T-cell (primary cell): ENCODE measurements at regions not wholly inside any gene's neighbourhood (a gene's known extent, or its start where the extent isn't known, plus 50 kb on each side); places are given as distances from the start of the nearest gene placed in this dataset.
"Not testable (repeated sequence)": the region's sequence is repeated elsewhere in the genome, so short reads cannot be mapped to it uniquely, and the experiment has no call there.

Experiments
- ATAC-seq, 4 experiments: fragments of 200-7000 bp in 3 of 4; fragments of 150-1000 bp in 1 of 4; cut with Tn5 transposase; replicated peaks in 1 of 4; 1 replicate in 3 of 4; 2 replicates in 1 of 4; pipeline ENCODE4 v1.10.0; 2021; ENCODE audit warnings: moderate library complexity in 3 of 4, mild to moderate bottlenecking in 2 of 4, moderate number of reproducible peaks in 1 of 4
- CTCF ChIA-PET, 2 donors: fragments of 300-600 bp; sonication (Branson Sonifier 250); formaldehyde crosslinking; loops; one replicate each; lab custom pipeline; 2022; ENCODE audit warnings: antibody characterized with exemption in 2 of 2; lab: Charles Lee
- POLR2A ChIA-PET, 2 donors: fragments of 300-600 bp; sonication (Branson Sonifier 250); formaldehyde crosslinking; loops; one replicate each; lab custom pipeline; 2022; ENCODE audit warnings: antibody characterized with exemption in 2 of 2; lab: Charles Lee
- DNase-seq, 35 experiments: peaks; one replicate each; pipeline versions ENCODE4 v3.0.0 to v3.0.0-alpha.2; 2013 to 2023
- H3K27ac ChIP-seq: one replicate; pipeline ENCODE4 v1.5.1; 2013; ENCODE audit warnings: low read length
- H3K27me3 ChIP-seq, 2 experiments: replicated peaks in 1 of 2; 1 replicate in 1 of 2; 2 replicates in 1 of 2; pipeline versions ENCODE4 v1.6.1 to v1.7.0; 2013; ENCODE audit warnings: low read length in 1 of 2, mixed read lengths in 1 of 2; ENCODE audit not compliant: control insufficient read depth in 2 of 2, insufficient read depth in 2 of 2; ENCODE audit errors: extremely low read depth in 1 of 2
- H3K36me3 ChIP-seq, 2 donors: 1 replicate in 1 of 2; 2 replicates in 1 of 2; pipeline versions ENCODE4 v1.6.1 to v1.7.0; 2013; ENCODE audit warnings: low read length in 1 of 2; ENCODE audit not compliant: control insufficient read depth in 2 of 2, insufficient read depth in 1 of 2; ENCODE audit errors: extremely low read depth in 1 of 2
- H3K4me1 ChIP-seq, 2 experiments: 1 replicate in 1 of 2; 2 replicates in 1 of 2; pipeline versions ENCODE4 v1.6.1 to v1.7.0; 2013; ENCODE audit warnings: low read length in 2 of 2, mixed read lengths in 1 of 2; ENCODE audit not compliant: insufficient read depth in 2 of 2, control insufficient read depth in 1 of 2; ENCODE audit errors: extremely low read depth in 1 of 2
- H3K4me3 ChIP-seq, 2 donors: 1 replicate in 1 of 2; 2 replicates in 1 of 2; pipeline versions ENCODE4 v1.5.1 to v1.7.0; 2013; ENCODE audit warnings: mild to moderate bottlenecking in 2 of 2, low read length in 1 of 2, moderate library complexity in 1 of 2; ENCODE audit not compliant: control insufficient read depth in 1 of 2; ENCODE audit errors: extremely low read depth in 1 of 2
- H3K9me3 ChIP-seq: 2 replicates; pipeline ENCODE4 v1.7.0; 2013
- H3K27ac Mint-ChIP-seq, 2 donors: one replicate each; pipeline ENCODE4 v1.8.0; 2020 to 2021; ENCODE audit warnings: mild to moderate bottlenecking in 2 of 2, mixed read lengths in 2 of 2
- H3K27me3 Mint-ChIP-seq, 2 donors: one replicate each; pipeline ENCODE4 v1.8.0; 2021 to 2022; ENCODE audit warnings: mixed read lengths in 2 of 2
- H3K36me3 Mint-ChIP-seq: one replicate; pipeline ENCODE4 v1.8.0; 2021; ENCODE audit warnings: mixed read lengths
- H3K4me1 Mint-ChIP-seq, 3 donors: one replicate each; pipeline ENCODE4 v1.8.0; 2020 to 2022; ENCODE audit warnings: mixed read lengths in 3 of 3, mild to moderate bottlenecking in 1 of 3
- H3K4me3 Mint-ChIP-seq, 3 donors: one replicate each; pipeline ENCODE4 v1.8.0; 2020 to 2022; ENCODE audit warnings: mild to moderate bottlenecking in 3 of 3, mixed read lengths in 3 of 3, moderate library complexity in 3 of 3
- H3K9me3 Mint-ChIP-seq, 3 donors: one replicate each; pipeline ENCODE4 v1.8.0; 2020 to 2022; ENCODE audit warnings: mixed read lengths in 3 of 3
- WGBS: methylation state at CpG from one replicate; pipeline ENCODE4 v1.1.5; 2013; ENCODE audit warnings: missing lambda C conversion rate; ENCODE audit not compliant: insufficient coverage; 5-methylcytosine and 5-hydroxymethylcytosine counted together

GRCh38 chr10:32141018-32141807, 85.0 kb upstream of the KIF5B start:
- Histone ChIP-seq H3K4me3 (no peak overlapping the region), H3K36me3 (no peaks in the 10 kb centered on the region), H3K27ac (no peak overlapping the region), H3K27me3 (no peaks in the 10 kb centered on the region), H3K4me1 (no peaks in the 10 kb centered on the region), H3K9me3 (no peaks in the 10 kb centered on the region)
- ChIA-PET POLR2A (interaction anchor here in 1 of 2 donors (0.6 kb wide), 2 partner anchors 249 to 282 kb away, joined by 3 read pairs; no protein-coding TSS in a partner anchor), CTCF (no interaction called here)
- ATAC-seq (no peak), DNase-seq (no peak)
- Mint-ChIP-seq H3K36me3 (no peaks in the 10 kb centered on the region), H3K9me3 (no peaks in the 10 kb centered on the region), H3K27me3 (no peaks in the 10 kb centered on the region), H3K27ac (no peak overlapping the region), H3K4me1 (peaks cover 0 to 2% (median 0%) of the 10 kb centered on the region in 3 donors), H3K4me3 (no peak overlapping the region)
- 100% methylated on average over 1 of the region's 12 CpGs for WGBS

GRCh38 chr10:32140403-32140802, 84.2 kb upstream of the KIF5B start:
- no peaks in the 10 kb centered on the region for H3K27me3 ChIP-seq
- H3K4me1 Mint-ChIP-seq: peaks cover 0 to 2% (median 0%) of the 10 kb centered on the region in 3 donors
- no peak overlapping the region for H3K4me3 ChIP-seq
- H3K27ac ChIP-seq: no peak overlapping the region
- no peak for DNase-seq
- no peaks in the 10 kb centered on the region for H3K9me3 ChIP-seq
- H3K27ac Mint-ChIP-seq: no peak overlapping the region
- no peaks in the 10 kb centered on the region for H3K9me3 Mint-ChIP-seq
- ChIA-PET POLR2A (no interaction called here), CTCF (no interaction called here)
- WGBS: 100% methylated on average over 3 of the region's 4 CpGs
- ATAC-seq: no peak
- H3K27me3 Mint-ChIP-seq: no peaks in the 10 kb centered on the region
- no peaks in the 10 kb centered on the region for H3K4me1 ChIP-seq
- H3K4me3 Mint-ChIP-seq: no peak overlapping the region
- no peaks in the 10 kb centered on the region for H3K36me3 Mint-ChIP-seq
- no peaks in the 10 kb centered on the region for H3K36me3 ChIP-seq

GRCh38 chr10:32139223-32140073, 83.2 kb upstream of the KIF5B start:
- ChIA-PET POLR2A (no interaction called here), CTCF (interaction anchor here (0.6 kb wide), 2 partner anchors 24 to 357 kb away, joined by 3 read pairs; no protein-coding TSS in a partner anchor)
- H3K27ac Mint-ChIP-seq: no peak overlapping the region
- Histone ChIP-seq H3K9me3 (no peaks in the 10 kb centered on the region), H3K27ac (no peak overlapping the region), H3K4me1 (no peaks in the 10 kb centered on the region), H3K27me3 (no peaks in the 10 kb centered on the region), H3K4me3 (no peak overlapping the region), H3K36me3 (no peaks in the 10 kb centered on the region)
- WGBS: 45% methylated on average over 7 of the region's 12 CpGs
- ATAC-seq (no peak), DNase-seq (peak in 1 of 35 experiments; percentile 11)
- H3K36me3 Mint-ChIP-seq: no peaks in the 10 kb centered on the region
- H3K4me3 Mint-ChIP-seq: no peak overlapping the region
- H3K4me1 Mint-ChIP-seq: peaks cover 0 to 2% (median 0%) of the 10 kb centered on the region in 3 donors
- no peaks in the 10 kb centered on the region for H3K27me3 Mint-ChIP-seq
- no peaks in the 10 kb centered on the region for H3K9me3 Mint-ChIP-seq

GRCh38 chr10:32136927-32137326, 80.7 kb upstream of the KIF5B start:
- H3K4me3 Mint-ChIP-seq, H3K9me3 Mint-ChIP-seq, H3K36me3 Mint-ChIP-seq: not testable (repeated sequence)

DNA sequence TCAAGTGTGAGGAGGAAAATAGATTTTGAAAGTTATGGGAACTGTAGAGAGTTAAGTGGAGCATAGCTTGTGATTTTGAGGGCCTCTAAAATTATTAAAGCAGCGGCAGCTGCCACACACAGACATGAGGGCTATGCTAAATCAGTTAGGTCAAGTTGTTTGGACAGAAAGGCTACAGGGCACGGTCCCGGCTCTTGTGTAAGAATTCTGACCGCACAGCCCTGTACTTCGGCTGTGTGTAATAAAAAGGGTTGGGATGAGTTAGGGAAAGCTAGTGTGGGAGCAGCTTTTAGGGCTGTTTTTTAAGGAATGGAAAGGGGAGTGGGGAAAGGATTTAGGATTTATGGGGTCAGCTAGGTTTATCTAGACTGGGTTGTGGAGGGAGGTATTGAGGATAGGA, 79.6 kb upstream of the KIF5B start:
- H3K27me3 ChIP-seq, POLR2A ChIA-PET, ATAC-seq, H3K4me3 ChIP-seq, H3K4me3 Mint-ChIP-seq, H3K27ac ChIP-seq, DNase-seq, H3K36me3 Mint-ChIP-seq, CTCF ChIA-PET, H3K9me3 Mint-ChIP-seq, H3K27me3 Mint-ChIP-seq, H3K4me1 ChIP-seq, H3K9me3 ChIP-seq, H3K36me3 ChIP-seq, H3K27ac Mint-ChIP-seq: not testable (repeated sequence)
- peaks cover 10 to 19% (median 13%) of the 10 kb centered on the region in 3 donors for H3K4me1 Mint-ChIP-seq
- 88% methylated on average over 5 of the region's 5 CpGs for WGBS

More at GRCh38 chr10:32136927-32137326, 80.7 kb upstream of the KIF5B start:
- ATAC-seq, H3K27ac ChIP-seq, H3K36me3 ChIP-seq, H3K4me3 ChIP-seq, H3K27ac Mint-ChIP-seq, H3K4me1 Mint-ChIP-seq, DNase-seq, H3K27me3 ChIP-seq, H3K9me3 ChIP-seq, CTCF ChIA-PET, POLR2A ChIA-PET, H3K4me1 ChIP-seq, H3K27me3 Mint-ChIP-seq: not testable (repeated sequence)
- 74% methylated on average over 3 of the region's 7 CpGs for WGBS

- DNase-seq (no peak), ATAC-seq (no peak)
- Histone ChIP-seq H3K4me3 (no peak overlapping the region), H3K4me1 (peaks cover 3 to 9% of the 10 kb centered on the region in 2 experiments), H3K9me3 (no peaks in the 10 kb centered on the region), H3K27ac (no peak overlapping the region), H3K36me3 (no peaks in the 10 kb centered on the region), H3K27me3 (no peaks in the 10 kb centered on the region)
- ChIA-PET CTCF (no interaction called here), POLR2A (no interaction called here)
- no CpG with 5 or more reads among the region's 7 CpGs for WGBS
- no peaks in the 10 kb centered on the region for H3K27me3 Mint-ChIP-seq
- H3K4me3 Mint-ChIP-seq: no peak overlapping the region
- H3K36me3 Mint-ChIP-seq: no peaks in the 10 kb centered on the region
- H3K27ac Mint-ChIP-seq: no peak overlapping the region
- peaks cover 10 to 20% (median 13%) of the 10 kb centered on the region in 3 donors for H3K4me1 Mint-ChIP-seq
- H3K9me3 Mint-ChIP-seq: no peaks in the 10 kb centered on the region
Measured at GRCh38 chr10:32132357-32132946, 76.2 kb upstream of the KIF5B start.
